ENCODE measurements at regions not wholly inside any gene's neighbourhood (a gene's known extent, or its start where the extent isn't known, plus 50 kb on each side); places are given as distances from the start of the nearest gene placed in this dataset.

GRCh38 chr1:166302989-166303758 lies 136.4 kb upstream of the FAM78B start:
- TF ChIP-seq ZBTB1 (tag by site-specific recombination; IDR thresholded peaks at IDR 0.05), result no peak
- no peak for TF ChIP-seq ZNF791 (tag by site-specific recombination; IDR thresholded peaks at IDR 0.05)
- TF ChIP-seq CTCF (tag by site-specific recombination; IDR thresholded peaks at IDR 0.05), result no peak
